ENCODE measurements at regions not wholly inside any gene's neighbourhood (a gene's known extent, or its start where the extent isn't known, plus 50 kb on each side); places are given as distances from the start of the nearest gene placed in this dataset.

DNA sequence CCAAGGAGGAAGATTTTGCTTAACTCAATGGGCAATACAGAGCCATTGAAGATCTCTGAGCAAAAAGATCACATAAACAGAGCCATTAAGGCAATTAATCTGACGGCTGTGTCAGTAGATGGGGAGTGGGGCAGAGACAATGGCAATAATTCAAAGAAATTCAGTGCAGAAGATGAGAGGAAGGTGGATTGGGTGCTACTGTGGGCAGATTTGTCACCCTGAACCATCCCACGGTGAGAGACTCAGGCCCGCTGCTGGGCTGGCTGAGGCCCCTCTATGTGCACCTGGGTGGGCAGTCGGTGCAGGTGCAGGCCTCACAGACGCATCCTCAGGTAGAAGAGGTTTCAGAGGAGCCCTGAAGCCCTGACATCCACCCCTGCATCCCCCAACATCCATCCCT, 458.6 kb downstream of the EIPR1 start:
- H3K9me3 ChIP-seq = no peaks in the 10 kb centered on the region
- no peak overlapping the region for H3K27ac ChIP-seq
- DNase-seq (no peak), ATAC-seq (no peak)
- no peaks in the 10 kb centered on the region for H3K4me1 ChIP-seq
- intact Hi-C loops (cut with DNase I; ENCODE audit: low total_unique reads) = no loop called here
- H3K4me3 ChIP-seq = no peak overlapping the region
- no peaks in the 10 kb centered on the region for H3K36me3 ChIP-seq
- TF ChIP-seq POLR2A (IDR thresholded peaks at IDR 0.05) (no peak), CTCF (IDR thresholded peaks at IDR 0.05 in 4 of 5, conservative IDR thresholded peaks at IDR 0.05 in 1 of 5) (no peak)
- H3K27me3 ChIP-seq = no peaks in the 10 kb centered on the region
- in situ Hi-C loops (cut with MboI; ENCODE audit: low sequenced_read_pairs in 4 of 4) = no loop called here

GRCh38 chr2:2916621-2917020, 461.0 kb downstream of the EIPR1 start:
- intact Hi-C loops (cut with DNase I; ENCODE audit: low total_unique reads) (no loop called here), in situ Hi-C loops (cut with MboI; ENCODE audit: low sequenced_read_pairs in 4 of 4) (no loop called here)
- TF ChIP-seq POLR2A (IDR thresholded peaks at IDR 0.05) (no peak), CTCF (IDR thresholded peaks at IDR 0.05 in 4 of 5, conservative IDR thresholded peaks at IDR 0.05 in 1 of 5) (no peak)
- Histone ChIP-seq H3K27me3 (no peaks in the 10 kb centered on the region), H3K4me3 (no peak overlapping the region), H3K27ac (no peak overlapping the region), H3K4me1 (no peaks in the 10 kb centered on the region), H3K9me3 (no peaks in the 10 kb centered on the region), H3K36me3 (no peaks in the 10 kb centered on the region)
- no peak for ATAC-seq
- DNase-seq = no peak

- intact Hi-C loops (cut with DNase I; ENCODE audit: low total_unique reads) (no loop called here), in situ Hi-C loops (cut with MboI; ENCODE audit: low sequenced_read_pairs in 4 of 4) (no loop called here)
- H3K36me3 ChIP-seq = no peaks in the 10 kb centered on the region
- no peaks in the 10 kb centered on the region for H3K27me3 ChIP-seq
- no peak overlapping the region for H3K4me3 ChIP-seq
- no peak for DNase-seq
- no peaks in the 10 kb centered on the region for H3K9me3 ChIP-seq
- no peaks in the 10 kb centered on the region for H3K4me1 ChIP-seq
- no peak overlapping the region for H3K27ac ChIP-seq
- ATAC-seq = no peak
- TF ChIP-seq POLR2A (IDR thresholded peaks at IDR 0.05) = no peak
- TF ChIP-seq CTCF (IDR thresholded peaks at IDR 0.05 in 4 of 5, conservative IDR thresholded peaks at IDR 0.05 in 1 of 5) = no peak
These were observed 463.4 kb downstream of the EIPR1 start for GRCh38 chr2:2914252-2914651.

GRCh38 chr2:2913601-2914120, 464.0 kb downstream of the EIPR1 start:
- Histone ChIP-seq H3K27me3 (no peaks in the 10 kb centered on the region), H3K4me1 (no peaks in the 10 kb centered on the region), H3K27ac (no peak overlapping the region), H3K9me3 (no peaks in the 10 kb centered on the region), H3K36me3 (no peaks in the 10 kb centered on the region), H3K4me3 (no peak overlapping the region)
- no peak for TF ChIP-seq POLR2A (IDR thresholded peaks at IDR 0.05)
- TF ChIP-seq CTCF (IDR thresholded peaks at IDR 0.05 in 4 of 5, conservative IDR thresholded peaks at IDR 0.05 in 1 of 5) = no peak
- intact Hi-C loops (cut with DNase I; ENCODE audit: low total_unique reads) (no loop called here), in situ Hi-C loops (cut with MboI; ENCODE audit: low sequenced_read_pairs in 4 of 4) (no loop called here)
- DNase-seq (no peak), ATAC-seq (no peak)

DNA sequence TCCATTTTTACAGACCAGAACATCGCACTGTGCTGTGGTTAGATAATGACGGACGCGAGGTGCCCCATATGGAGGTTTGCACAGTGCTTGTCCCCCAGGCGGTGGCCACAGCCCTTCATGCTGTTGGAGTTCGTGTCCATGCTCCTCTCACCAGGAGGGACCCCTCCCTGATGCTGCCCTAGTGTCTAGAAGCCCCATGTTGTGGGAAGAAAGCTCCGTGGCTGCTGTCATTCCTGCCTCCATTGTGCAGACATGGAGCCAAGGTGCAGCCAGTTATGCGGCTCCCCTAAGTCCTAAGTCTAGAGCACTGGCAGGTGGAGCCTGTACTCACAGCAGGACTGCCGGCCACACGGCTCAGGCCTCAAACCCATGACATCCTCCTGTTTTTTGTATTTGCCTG, 464.9 kb downstream of the EIPR1 start:
- DNase-seq (no peak), ATAC-seq (no peak)
- Histone ChIP-seq H3K36me3 (no peaks in the 10 kb centered on the region), H3K9me3 (no peaks in the 10 kb centered on the region), H3K4me3 (no peak overlapping the region), H3K27ac (no peak overlapping the region), H3K27me3 (no peaks in the 10 kb centered on the region), H3K4me1 (no peaks in the 10 kb centered on the region)
- intact Hi-C loops (cut with DNase I; ENCODE audit: low total_unique reads) = no loop called here
- TF ChIP-seq POLR2A (IDR thresholded peaks at IDR 0.05) (no peak), CTCF (IDR thresholded peaks at IDR 0.05 in 4 of 5, conservative IDR thresholded peaks at IDR 0.05 in 1 of 5) (no peak)
- in situ Hi-C loops (cut with MboI; ENCODE audit: low sequenced_read_pairs in 4 of 4) = no loop called here

Measured in gastrocnemius medialis (tissue), 4 donors.